HCEC 1CT (cell line): ENCODE measurements at regions not wholly inside any gene's neighbourhood (a gene's known extent, or its start where the extent isn't known, plus 50 kb on each side); places are given as distances from the start of the nearest gene placed in this dataset.

Experiments used
- DNase-seq: peaks from one replicate; pipeline ENCODE4 v3.0.0-alpha.2; 2017

GRCh38 chr5:112668911-112669310 is 68.8 kb upstream of the APC start:
- no peak for DNase-seq

GRCh38 chr5:112669328-112669963 is 68.2 kb upstream of the APC start:
- DNase-seq, result no peak

GRCh38 chr5:112671687-112672086 is 66.0 kb upstream of the APC start:
- no peak for DNase-seq

- DNase-seq, result peak; percentile 45
Observed at GRCh38 chr5:112681481-112681908, 56.2 kb upstream of the APC start.

DNA sequence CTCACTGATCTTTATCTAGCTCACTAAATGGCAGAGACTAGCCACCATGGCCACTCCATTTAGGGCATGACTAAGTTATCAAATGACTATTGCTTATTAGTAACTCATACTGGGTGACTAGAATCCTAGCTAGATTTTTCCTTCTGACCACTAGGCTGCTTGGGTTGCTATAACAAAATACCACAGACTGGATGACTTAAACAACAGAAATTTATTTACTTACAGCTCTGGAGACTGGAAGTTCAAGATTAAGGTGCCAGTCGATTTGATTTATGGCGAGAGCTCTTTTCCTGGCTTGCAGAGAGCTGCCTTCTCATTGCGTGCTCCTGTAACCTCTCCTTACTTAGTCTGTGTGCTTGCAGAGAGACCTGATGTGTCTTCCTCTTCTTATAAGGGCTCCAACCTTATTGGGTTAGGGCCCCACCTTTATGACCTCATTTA is 55.0 kb upstream of the APC start:
- DNase-seq, result peak; percentile 90

DNA sequence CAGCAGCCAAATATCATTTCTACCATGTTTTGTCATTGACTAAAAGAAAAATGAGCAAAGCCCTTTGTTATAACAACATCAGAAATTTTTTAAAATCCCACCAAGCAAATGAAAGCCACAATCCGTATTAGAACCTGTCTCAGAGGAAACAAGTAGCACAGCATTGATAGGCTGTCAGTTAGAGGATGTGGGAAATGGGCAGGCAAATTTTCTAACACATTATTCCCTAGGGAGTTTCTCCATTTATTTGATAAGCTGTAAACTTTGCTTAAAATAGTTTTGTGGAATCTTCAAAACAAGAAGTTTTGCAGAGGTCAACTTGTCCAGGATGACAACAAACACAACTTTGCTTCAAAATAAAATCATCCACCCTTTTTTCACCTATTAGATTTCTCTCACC is 53.6 kb upstream of the APC start:
- DNase-seq, result no peak

DNA sequence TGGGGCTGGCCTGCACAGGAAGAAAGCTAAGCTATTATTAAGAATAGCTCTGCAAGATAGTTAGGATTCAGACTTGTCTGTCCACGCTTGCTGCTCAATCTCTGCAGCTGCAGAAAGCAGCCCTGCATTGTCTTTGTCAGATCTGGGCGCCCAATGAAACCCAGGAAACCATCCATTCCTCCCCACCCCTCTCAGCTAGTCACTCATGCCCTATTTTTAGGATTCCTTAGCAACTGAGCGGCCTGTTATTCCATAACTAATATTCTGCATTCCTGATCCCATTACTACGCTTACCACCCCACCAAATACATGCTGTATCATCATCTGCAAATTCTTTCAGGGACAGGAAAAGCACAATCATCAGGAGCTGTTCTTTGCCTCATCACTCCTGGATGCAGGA is 52.9 kb upstream of the APC start:
- peak; percentile 91 for DNase-seq

GRCh38 chr5:112685386-112685785 is 52.3 kb upstream of the APC start:
- no peak for DNase-seq

DNA sequence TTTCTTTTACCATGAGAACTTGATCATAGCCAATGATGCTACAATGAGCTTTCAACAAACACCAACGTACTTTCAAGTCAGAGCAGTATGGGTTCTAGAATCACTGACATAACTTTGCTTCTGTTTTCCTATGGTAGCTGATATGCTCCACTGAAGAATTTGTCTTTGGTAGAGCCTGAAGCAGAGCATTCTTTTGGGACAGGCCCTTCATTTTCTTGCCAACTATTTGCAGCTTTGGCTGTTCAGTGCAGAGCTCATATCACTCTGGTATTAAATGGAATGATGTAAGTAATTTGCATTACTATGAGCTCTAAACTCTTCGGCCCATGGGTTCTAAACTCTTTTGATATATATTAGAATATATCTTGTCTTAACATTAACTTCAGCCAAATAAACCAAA is 51.8 kb upstream of the APC start:
- no peak for DNase-seq

DNA sequence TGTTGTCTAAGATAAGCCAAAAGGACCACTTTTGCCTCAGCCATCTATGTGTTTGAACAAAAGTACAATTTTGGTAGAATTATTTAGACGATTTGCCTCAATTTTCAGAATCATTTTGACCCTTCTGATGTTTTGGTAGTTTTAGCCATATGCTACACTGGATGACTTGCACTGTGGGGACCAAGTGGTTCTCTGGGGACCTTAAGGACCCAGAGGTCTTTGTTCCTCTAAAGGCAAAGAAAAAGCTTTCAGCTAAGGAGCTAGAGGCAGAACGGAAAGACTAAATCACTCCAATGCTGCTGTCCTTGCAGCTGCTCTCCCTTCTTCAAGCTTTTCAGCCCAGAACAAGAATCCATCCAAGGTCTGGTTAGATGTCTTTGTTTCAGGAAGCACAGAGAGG is 51.0 kb upstream of the APC start:
- DNase-seq, result no peak

GRCh38 chr5:112687306-112687705 is 50.4 kb upstream of the APC start:
- no peak for DNase-seq
